IMR-90 (cell line): ENCODE measurements at regions not wholly inside any gene's neighbourhood (a gene's known extent, or its start where the extent isn't known, plus 50 kb on each side); places are given as distances from the start of the nearest gene placed in this dataset.

Experiments used
- CEBPB ChIP-seq: IDR thresholded peaks from 2 replicates; pipeline ENCODE4 v1.6.1; 2012; ENCODE audit warnings: low read depth, low read length, improper control_type of control experiment
- MAFK ChIP-seq: IDR thresholded peaks from 2 replicates; pipeline ENCODE4 v1.6.1; 2012; ENCODE audit warnings: low read depth, low read length, improper control_type of control experiment
- MAZ ChIP-seq: IDR thresholded peaks from 2 replicates; pipeline ENCODE4 v1.6.1; 2012; ENCODE audit warnings: low read depth, mild to moderate bottlenecking, low read length, improper control_type of control experiment, moderate library complexity, borderline replicate concordance
- POLR2A ChIP-seq: IDR thresholded peaks from 2 replicates; pipeline ENCODE4 v1.6.1; 2012; ENCODE audit warnings: mild to moderate bottlenecking, low read depth, low read length
- RAD21 ChIP-seq: IDR thresholded peaks from 2 replicates; pipeline ENCODE4 v1.6.1; 2012; ENCODE audit warnings: low read length, improper control_type of control experiment
- RCOR1 ChIP-seq: IDR thresholded peaks from 2 replicates; pipeline ENCODE4 v1.6.1; 2012; ENCODE audit warnings: mild to moderate bottlenecking, low read length, improper control_type of control experiment; ENCODE audit not compliant: insufficient replicate concordance
- RFX5 ChIP-seq: IDR thresholded peaks from 2 replicates; pipeline ENCODE4 v1.8.0; 2012; ENCODE audit warnings: low read depth, mild to moderate bottlenecking, low read length, moderate library complexity
- SMC3 ChIP-seq: fragments of 150-350 bp; IDR thresholded peaks from 2 replicates; pipeline ENCODE4 v1.6.1; 2016; ENCODE audit warnings: low read depth, mild to moderate bottlenecking, antibody characterized with exemption, low read length, moderate library complexity
- TF ChIP-seq, protein P1 (sequence below): conservative IDR thresholded peaks from 2 replicates; pipeline ENCODE4 v1.5.1; 2012; ENCODE audit warnings: mild to moderate bottlenecking, low read depth, low read length, improper control_type of control experiment
- TF ChIP-seq, protein P2 (sequence below): fragments of 150-350 bp; IDR thresholded peaks from 2 replicates; pipeline ENCODE4 v1.6.1; 2017; ENCODE audit warnings: mild to moderate bottlenecking, antibody characterized with exemption, low read length, low read depth

DNA sequence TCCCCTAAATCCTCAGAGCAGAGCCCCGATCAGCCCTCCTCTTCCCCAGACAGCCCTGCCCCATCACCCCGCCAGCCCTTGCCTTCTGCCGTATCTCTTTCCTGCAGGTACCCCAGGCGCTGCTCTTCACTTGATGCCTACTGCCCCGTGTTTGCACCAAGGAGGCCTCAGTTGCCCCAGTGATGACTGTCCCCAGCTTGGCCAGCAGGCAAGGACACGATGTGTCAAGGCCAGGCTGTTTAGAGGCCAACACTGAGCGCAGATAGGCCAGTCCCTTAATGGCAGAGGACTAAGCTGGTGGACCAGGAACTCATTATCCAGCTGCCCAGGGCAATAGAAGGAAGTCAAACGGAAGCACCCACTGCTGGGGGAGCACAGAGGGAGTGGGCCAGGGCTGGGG lies 68.4 kb downstream of the CAMK2N1 start:
- TF ChIP-seq, protein P1, sequence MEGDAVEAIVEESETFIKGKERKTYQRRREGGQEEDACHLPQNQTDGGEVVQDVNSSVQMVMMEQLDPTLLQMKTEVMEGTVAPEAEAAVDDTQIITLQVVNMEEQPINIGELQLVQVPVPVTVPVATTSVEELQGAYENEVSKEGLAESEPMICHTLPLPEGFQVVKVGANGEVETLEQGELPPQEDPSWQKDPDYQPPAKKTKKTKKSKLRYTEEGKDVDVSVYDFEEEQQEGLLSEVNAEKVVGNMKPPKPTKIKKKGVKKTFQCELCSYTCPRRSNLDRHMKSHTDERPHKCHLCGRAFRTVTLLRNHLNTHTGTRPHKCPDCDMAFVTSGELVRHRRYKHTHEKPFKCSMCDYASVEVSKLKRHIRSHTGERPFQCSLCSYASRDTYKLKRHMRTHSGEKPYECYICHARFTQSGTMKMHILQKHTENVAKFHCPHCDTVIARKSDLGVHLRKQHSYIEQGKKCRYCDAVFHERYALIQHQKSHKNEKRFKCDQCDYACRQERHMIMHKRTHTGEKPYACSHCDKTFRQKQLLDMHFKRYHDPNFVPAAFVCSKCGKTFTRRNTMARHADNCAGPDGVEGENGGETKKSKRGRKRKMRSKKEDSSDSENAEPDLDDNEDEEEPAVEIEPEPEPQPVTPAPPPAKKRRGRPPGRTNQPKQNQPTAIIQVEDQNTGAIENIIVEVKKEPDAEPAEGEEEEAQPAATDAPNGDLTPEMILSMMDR, result no peak
- TF ChIP-seq MAZ, result no peak
- TF ChIP-seq CEBPB, result no peak
- no peak for TF ChIP-seq POLR2A
- TF ChIP-seq, protein P2, sequence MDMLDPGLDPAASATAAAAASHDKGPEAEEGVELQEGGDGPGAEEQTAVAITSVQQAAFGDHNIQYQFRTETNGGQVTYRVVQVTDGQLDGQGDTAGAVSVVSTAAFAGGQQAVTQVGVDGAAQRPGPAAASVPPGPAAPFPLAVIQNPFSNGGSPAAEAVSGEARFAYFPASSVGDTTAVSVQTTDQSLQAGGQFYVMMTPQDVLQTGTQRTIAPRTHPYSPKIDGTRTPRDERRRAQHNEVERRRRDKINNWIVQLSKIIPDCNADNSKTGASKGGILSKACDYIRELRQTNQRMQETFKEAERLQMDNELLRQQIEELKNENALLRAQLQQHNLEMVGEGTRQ, result no peak
- TF ChIP-seq RCOR1, result no peak
- TF ChIP-seq RFX5, result no peak
- TF ChIP-seq SMC3, result no peak
- no peak for TF ChIP-seq MAFK
- TF ChIP-seq RAD21, result no peak
